ENCODE measurements at regions not wholly inside any gene's neighbourhood (a gene's known extent, or its start where the extent isn't known, plus 50 kb on each side); places are given as distances from the start of the nearest gene placed in this dataset.

GRCh38 chr4:41427931-41428600 lies 109.9 kb upstream of the LIMCH1 start:
- no peak for TF ChIP-seq EZH2 (IDR thresholded peaks at IDR 0.05; ENCODE audit: insufficient read depth, poor library complexity, severe bottlenecking)
- TF ChIP-seq EZH2phosphoT487 (IDR thresholded peaks at IDR 0.05; ENCODE audit: insufficient read depth, low read depth): no peak
